Suprapubic skin (tissue), 4 donors: ENCODE measurements at regions not wholly inside any gene's neighbourhood (a gene's known extent, or its start where the extent isn't known, plus 50 kb on each side); places are given as distances from the start of the nearest gene placed in this dataset.

ENCODE experiments used
- DNase-seq, 2 donors: peaks; one replicate each; pipeline ENCODE4 v3.0.0-alpha.2; 2019; ENCODE audit warnings: low spot score in 2 of 2
- H3K27ac ChIP-seq: fragments of 200-600 bp; sonication (generic); one replicate; pipeline ENCODE4 v1.5.1; 2019
- H3K27me3 ChIP-seq: fragments of 200-600 bp; sonication (generic); one replicate; pipeline ENCODE4 v1.5.1; 2019
- H3K36me3 ChIP-seq: fragments of 200-600 bp; sonication (generic); one replicate; pipeline ENCODE4 v1.5.1; 2019
- H3K4me1 ChIP-seq: fragments of 200-600 bp; sonication (generic); one replicate; pipeline ENCODE4 v1.5.1; 2019
- H3K4me3 ChIP-seq: fragments of 200-600 bp; sonication (generic); one replicate; pipeline ENCODE4 v1.5.1; 2019; ENCODE audit warnings: mild to moderate bottlenecking
- H3K9me3 ChIP-seq: fragments of 200-600 bp; sonication (generic); one replicate; pipeline ENCODE4 v1.5.1; 2019
- CTCF ChIP-seq, 2 donors: fragments of 200-600 bp in 1 of 2; fragments of 450-650 bp in 1 of 2; sonication (generic) in 1 of 2; IDR thresholded peaks; one replicate each; pipeline ENCODE4 v1.5.1; 2016 to 2019; ENCODE audit warnings: antibody characterized with exemption in 2 of 2, mild to moderate bottlenecking in 1 of 2, moderate library complexity in 1 of 2
- EP300 ChIP-seq: sonication (generic); formaldehyde crosslinking; IDR thresholded peaks from one replicate; pipeline ENCODE4 v1.6.1; 2017; ENCODE audit warnings: antibody characterized with exemption
- POLR2A ChIP-seq, 2 donors: fragments of 450-650 bp; IDR thresholded peaks; one replicate each; pipeline ENCODE4 v1.6.1; 2017; ENCODE audit warnings: antibody characterized with exemption in 2 of 2, mild to moderate bottlenecking in 2 of 2, moderate library complexity in 2 of 2
- POLR2AphosphoS5 ChIP-seq, 3 donors: sonication (generic); formaldehyde crosslinking; IDR thresholded peaks; one replicate each; pipeline ENCODE4 v1.6.1; 2017; ENCODE audit warnings: antibody characterized with exemption in 3 of 3
- whole genome bisulfite sequencing: methylation state at CpG from one replicate; pipeline ENCODE4 v1.1.5; 2018; 5-methylcytosine and 5-hydroxymethylcytosine counted together

GRCh38 chr7:112970771-112971170 lies 115.9 kb downstream of the GPR85 start:
- no peak for DNase-seq
- Histone ChIP-seq H3K4me3 (no peak overlapping the region), H3K9me3 (no peaks in the 10 kb centered on the region), H3K27me3 (no peaks in the 10 kb centered on the region), H3K36me3 (no peaks in the 10 kb centered on the region), H3K27ac (no peak overlapping the region), H3K4me1 (no peaks in the 10 kb centered on the region)
- TF ChIP-seq CTCF (IDR thresholded peaks at IDR 0.05), result no peak

- no peak for TF ChIP-seq EP300
- TF ChIP-seq CTCF (IDR thresholded peaks at IDR 0.05), result no peak
- TF ChIP-seq POLR2AphosphoS5 (IDR thresholded peaks at IDR 0.05), result no peak
- no peak for TF ChIP-seq POLR2A (IDR thresholded peaks at IDR 0.05)
- no peaks in the 10 kb centered on the region for H3K27me3 ChIP-seq
- 88% methylated on average over 1 of the region's 1 CpG for WGBS
- DNase-seq, result no peak
- H3K4me1 ChIP-seq, result no peaks in the 10 kb centered on the region
- no peaks in the 10 kb centered on the region for H3K9me3 ChIP-seq
- no peak overlapping the region for H3K4me3 ChIP-seq
- H3K27ac ChIP-seq, result no peak overlapping the region
- H3K36me3 ChIP-seq, result no peaks in the 10 kb centered on the region
Measured at GRCh38 chr7:112969946-112970345, 116.7 kb downstream of the GPR85 start.

- no peak for TF ChIP-seq EP300
Measured at GRCh38 chr7:112965506-112965905, 121.1 kb downstream of the GPR85 start.

GRCh38 chr7:112963634-112964033 lies 123.0 kb downstream of the GPR85 start:
- WGBS, result 78% methylated on average over 1 of the region's 1 CpG
- Histone ChIP-seq H3K9me3 (no peaks in the 10 kb centered on the region), H3K4me1 (no peaks in the 10 kb centered on the region), H3K36me3 (no peaks in the 10 kb centered on the region), H3K27me3 (no peaks in the 10 kb centered on the region), H3K27ac (no peak overlapping the region), H3K4me3 (no peak overlapping the region)
- TF ChIP-seq CTCF (IDR thresholded peaks at IDR 0.05) (no peak), POLR2A (IDR thresholded peaks at IDR 0.05) (no peak), POLR2AphosphoS5 (IDR thresholded peaks at IDR 0.05) (no peak), EP300 (no peak)
- no peak for DNase-seq

More at GRCh38 chr7:112965506-112965905, 121.1 kb downstream of the GPR85 start:
- no peak overlapping the region for H3K4me3 ChIP-seq
- no peaks in the 10 kb centered on the region for H3K9me3 ChIP-seq
- no peaks in the 10 kb centered on the region for H3K27me3 ChIP-seq
- WGBS, result 13% methylated on average over 1 of the region's 1 CpG
- H3K36me3 ChIP-seq, result no peaks in the 10 kb centered on the region
- no peak overlapping the region for H3K27ac ChIP-seq
- DNase-seq, result no peak
- H3K4me1 ChIP-seq, result no peaks in the 10 kb centered on the region

- H3K4me1 ChIP-seq, result no peaks in the 10 kb centered on the region
Measured at GRCh38 chr7:112962815-112963214, 123.8 kb downstream of the GPR85 start.

More at GRCh38 chr7:112962815-112963214, 123.8 kb downstream of the GPR85 start:
- Histone ChIP-seq H3K27ac (no peak overlapping the region), H3K4me3 (no peak overlapping the region), H3K9me3 (no peaks in the 10 kb centered on the region), H3K27me3 (no peaks in the 10 kb centered on the region), H3K36me3 (no peaks in the 10 kb centered on the region)
- no peak for DNase-seq
- no peak for TF ChIP-seq POLR2A (IDR thresholded peaks at IDR 0.05)
- TF ChIP-seq CTCF (IDR thresholded peaks at IDR 0.05), result no peak
- no peak for TF ChIP-seq POLR2AphosphoS5 (IDR thresholded peaks at IDR 0.05)
- TF ChIP-seq EP300, result no peak
- 84% methylated on average over 3 of the region's 3 CpGs for WGBS
